ENCODE measurements at regions not wholly inside any gene's neighbourhood (a gene's known extent, or its start where the extent isn't known, plus 50 kb on each side); places are given as distances from the start of the nearest gene placed in this dataset.

DNA sequence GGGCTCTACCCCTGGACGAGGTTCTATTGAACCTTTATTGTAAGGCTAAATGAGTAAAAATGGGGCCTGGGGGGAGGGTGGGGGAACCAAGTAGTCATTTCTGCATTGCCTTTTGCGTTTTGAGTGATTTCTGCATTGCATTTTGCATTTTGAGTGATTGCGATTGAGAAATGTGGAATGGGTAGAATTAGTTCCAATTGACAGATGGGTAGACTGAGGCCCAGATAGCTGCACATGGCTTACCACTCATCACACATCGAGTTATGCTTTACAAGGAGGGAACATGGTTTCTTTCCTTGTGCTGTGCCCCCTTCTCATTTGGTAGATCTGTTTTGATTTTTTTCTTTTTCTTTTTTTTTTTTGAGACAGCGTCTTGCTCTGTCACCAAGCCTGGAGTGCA is 858.7 kb downstream of the TYW1 start:
- H3K36me3 ChIP-seq: no peaks in the 10 kb centered on the region
- TF ChIP-seq, protein P1, sequence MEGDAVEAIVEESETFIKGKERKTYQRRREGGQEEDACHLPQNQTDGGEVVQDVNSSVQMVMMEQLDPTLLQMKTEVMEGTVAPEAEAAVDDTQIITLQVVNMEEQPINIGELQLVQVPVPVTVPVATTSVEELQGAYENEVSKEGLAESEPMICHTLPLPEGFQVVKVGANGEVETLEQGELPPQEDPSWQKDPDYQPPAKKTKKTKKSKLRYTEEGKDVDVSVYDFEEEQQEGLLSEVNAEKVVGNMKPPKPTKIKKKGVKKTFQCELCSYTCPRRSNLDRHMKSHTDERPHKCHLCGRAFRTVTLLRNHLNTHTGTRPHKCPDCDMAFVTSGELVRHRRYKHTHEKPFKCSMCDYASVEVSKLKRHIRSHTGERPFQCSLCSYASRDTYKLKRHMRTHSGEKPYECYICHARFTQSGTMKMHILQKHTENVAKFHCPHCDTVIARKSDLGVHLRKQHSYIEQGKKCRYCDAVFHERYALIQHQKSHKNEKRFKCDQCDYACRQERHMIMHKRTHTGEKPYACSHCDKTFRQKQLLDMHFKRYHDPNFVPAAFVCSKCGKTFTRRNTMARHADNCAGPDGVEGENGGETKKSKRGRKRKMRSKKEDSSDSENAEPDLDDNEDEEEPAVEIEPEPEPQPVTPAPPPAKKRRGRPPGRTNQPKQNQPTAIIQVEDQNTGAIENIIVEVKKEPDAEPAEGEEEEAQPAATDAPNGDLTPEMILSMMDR (IDR thresholded peaks at IDR 0.05): no peak
- no peak overlapping the region for H3K4me3 ChIP-seq
- no peaks in the 10 kb centered on the region for H3K9me3 ChIP-seq
- no peak overlapping the region for H3K27ac ChIP-seq
- no peak for DNase-seq (ENCODE audit: low spot score)
- no peak for ATAC-seq (ENCODE audit: insufficient number of reproducible peaks, low FRiP score, low read depth)
- H3K4me1 ChIP-seq (ENCODE audit: control insufficient read depth in 1 of 2, low read depth in 2 of 2): no peaks in the 10 kb centered on the region
- no peaks in the 10 kb centered on the region for H3K27me3 ChIP-seq (replicated peaks; ENCODE audit: insufficient read depth)

DNA sequence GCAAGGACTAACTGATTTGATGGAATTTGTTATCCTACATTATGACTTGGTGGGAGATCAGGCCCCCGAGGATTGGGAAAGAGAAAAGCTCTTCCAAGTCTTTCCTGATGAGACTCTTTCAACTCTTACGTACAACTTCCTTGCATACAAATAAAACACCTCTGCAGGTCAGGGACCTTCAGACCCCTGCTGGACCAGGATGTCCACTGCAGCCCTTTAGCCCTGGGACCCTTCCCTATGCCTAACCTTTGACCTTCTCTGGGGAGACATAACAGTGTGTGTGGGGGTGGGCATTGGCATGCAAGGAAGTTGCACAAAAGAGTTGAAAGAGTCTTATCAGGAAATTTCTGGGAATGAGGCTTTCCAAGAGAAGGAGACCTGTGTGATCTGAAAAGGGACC is 859.4 kb downstream of the TYW1 start:
- ATAC-seq (ENCODE audit: insufficient number of reproducible peaks, low FRiP score, low read depth) (no peak), DNase-seq (ENCODE audit: low spot score) (no peak)
- no peaks in the 10 kb centered on the region for H3K36me3 ChIP-seq
- H3K4me3 ChIP-seq: no peak overlapping the region
- TF ChIP-seq, protein P1 (IDR thresholded peaks at IDR 0.05): no peak
- no peaks in the 10 kb centered on the region for H3K9me3 ChIP-seq
- no peaks in the 10 kb centered on the region for H3K27me3 ChIP-seq (replicated peaks; ENCODE audit: insufficient read depth)
- no peak overlapping the region for H3K27ac ChIP-seq
- H3K4me1 ChIP-seq (ENCODE audit: control insufficient read depth in 1 of 2, low read depth in 2 of 2): no peaks in the 10 kb centered on the region

DNA sequence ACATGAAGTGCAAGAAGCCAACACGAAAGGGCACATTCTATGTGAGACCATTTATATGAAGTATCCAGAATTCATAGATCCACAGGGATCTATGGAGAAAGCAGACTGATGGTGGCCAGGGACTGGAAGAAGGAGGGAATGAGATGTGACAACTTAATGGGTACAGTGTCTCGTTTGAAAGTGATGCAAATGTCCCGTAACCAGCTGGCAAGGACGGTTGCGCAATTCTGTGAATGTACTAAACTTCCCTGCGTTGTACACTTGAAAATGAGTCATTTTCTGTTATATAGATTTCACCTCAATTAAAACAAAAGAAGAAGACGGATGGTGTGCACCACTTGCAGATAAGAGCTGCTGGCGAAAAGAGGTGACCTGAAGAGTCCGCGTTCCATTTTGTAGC is 861.1 kb downstream of the TYW1 start:
- no peak for ATAC-seq (ENCODE audit: insufficient number of reproducible peaks, low FRiP score, low read depth)
- no peaks in the 10 kb centered on the region for H3K4me1 ChIP-seq (ENCODE audit: control insufficient read depth in 1 of 2, low read depth in 2 of 2)
- DNase-seq (ENCODE audit: low spot score): no peak
- H3K27me3 ChIP-seq (replicated peaks; ENCODE audit: insufficient read depth): no peaks in the 10 kb centered on the region
- no peaks in the 10 kb centered on the region for H3K36me3 ChIP-seq
- no peak overlapping the region for H3K4me3 ChIP-seq
- TF ChIP-seq, protein P1 (IDR thresholded peaks at IDR 0.05): no peak
- no peaks in the 10 kb centered on the region for H3K9me3 ChIP-seq
- H3K27ac ChIP-seq: no peak overlapping the region

DNA sequence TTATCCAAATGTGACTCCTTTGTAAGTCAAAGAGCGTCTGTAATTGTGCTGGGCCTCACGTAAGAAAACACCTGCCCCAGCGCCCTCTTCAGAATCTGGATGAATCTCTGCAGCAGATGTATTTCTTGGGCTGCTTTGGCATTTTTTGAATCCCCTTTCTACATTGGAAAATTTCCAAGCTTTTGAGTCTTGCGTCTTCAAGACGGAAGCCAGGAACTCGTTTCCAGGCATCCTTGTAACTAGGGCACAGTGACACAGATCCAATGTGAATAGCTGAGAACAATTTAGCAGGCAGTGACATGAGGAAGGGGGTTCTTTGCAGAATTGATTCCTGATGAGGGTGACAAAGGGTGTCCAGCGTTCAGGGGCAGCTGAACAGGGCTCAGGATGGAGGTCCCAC is 862.3 kb downstream of the TYW1 start:
- TF ChIP-seq, protein P1 (IDR thresholded peaks at IDR 0.05): no peak
- Histone ChIP-seq H3K36me3 (no peaks in the 10 kb centered on the region), H3K27me3 (replicated peaks; ENCODE audit: insufficient read depth) (no peaks in the 10 kb centered on the region), H3K9me3 (no peaks in the 10 kb centered on the region), H3K4me3 (no peak overlapping the region), H3K4me1 (ENCODE audit: control insufficient read depth in 1 of 2, low read depth in 2 of 2) (no peaks in the 10 kb centered on the region), H3K27ac (no peak overlapping the region)
- DNase-seq (ENCODE audit: low spot score) (no peak), ATAC-seq (ENCODE audit: insufficient number of reproducible peaks, low FRiP score, low read depth) (no peak)

DNA sequence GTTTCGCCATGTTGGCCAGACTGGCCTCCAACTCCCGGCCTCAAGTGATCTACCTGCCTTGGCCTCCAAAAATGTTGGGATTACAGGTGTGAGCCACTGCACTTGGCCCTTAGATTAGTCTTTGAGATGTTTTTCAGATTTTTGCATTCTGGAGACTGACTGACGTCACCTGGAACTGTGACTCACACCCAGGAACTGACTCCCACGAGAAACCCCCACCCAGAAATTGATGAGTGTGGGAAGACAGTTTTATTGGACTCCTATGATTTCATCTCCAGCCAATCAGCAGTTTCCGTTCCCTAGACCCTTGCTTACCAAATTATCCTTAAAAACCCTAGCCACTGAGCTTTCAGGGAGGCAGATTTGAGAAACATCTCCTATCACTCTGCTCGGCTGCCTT is 867.3 kb downstream of the TYW1 start:
- no peak overlapping the region for H3K4me3 ChIP-seq
- H3K27ac ChIP-seq: no peak overlapping the region
- no peaks in the 10 kb centered on the region for H3K4me1 ChIP-seq (ENCODE audit: control insufficient read depth in 1 of 2, low read depth in 2 of 2)
- no peaks in the 10 kb centered on the region for H3K27me3 ChIP-seq (replicated peaks; ENCODE audit: insufficient read depth)
- H3K9me3 ChIP-seq: no peaks in the 10 kb centered on the region
- TF ChIP-seq, protein P1 (IDR thresholded peaks at IDR 0.05): no peak
- ATAC-seq (ENCODE audit: insufficient number of reproducible peaks, low FRiP score, low read depth) (no peak), DNase-seq (ENCODE audit: low spot score) (no peak)
- H3K36me3 ChIP-seq: no peaks in the 10 kb centered on the region
